ENCODE measurements at regions not wholly inside any gene's neighbourhood (a gene's known extent, or its start where the extent isn't known, plus 50 kb on each side); places are given as distances from the start of the nearest gene placed in this dataset.
"Not testable (repeated sequence)": the region's sequence is repeated elsewhere in the genome, so short reads cannot be mapped to it uniquely, and the experiment has no call there.

GRCh38 chr2:6186332-6187151 is 494.4 kb downstream of the SOX11 start:
- no peak for DNase-seq (ENCODE audit: low read depth in 2 of 2, low spot score in 1 of 2)

- no peak for DNase-seq (ENCODE audit: low read depth in 2 of 2, low spot score in 1 of 2)
Observed at GRCh38 chr2:6196449-6196848, 504.3 kb downstream of the SOX11 start.

GRCh38 chr2:6198370-6198919 is 506.3 kb downstream of the SOX11 start:
- not testable (repeated sequence) for DNase-seq (ENCODE audit: low read depth in 2 of 2, low spot score in 1 of 2)

- DNase-seq (ENCODE audit: low read depth in 2 of 2, low spot score in 1 of 2), result no peak
Observed at GRCh38 chr2:6202756-6203155, 510.6 kb downstream of the SOX11 start.

GRCh38 chr2:6203291-6203959 is 511.2 kb downstream of the SOX11 start:
- DNase-seq (ENCODE audit: low read depth in 2 of 2, low spot score in 1 of 2), result no peak

GRCh38 chr2:6206882-6207281 is 514.7 kb downstream of the SOX11 start:
- no peak for DNase-seq (ENCODE audit: low read depth in 2 of 2, low spot score in 1 of 2)

- no peak for DNase-seq (ENCODE audit: low read depth in 2 of 2, low spot score in 1 of 2)
Observed at GRCh38 chr2:6211236-6211635, 519.1 kb downstream of the SOX11 start.

- DNase-seq (ENCODE audit: low read depth in 2 of 2, low spot score in 1 of 2), result no peak
Observed at GRCh38 chr2:6212491-6212890, 520.3 kb downstream of the SOX11 start.

- DNase-seq (ENCODE audit: low read depth in 2 of 2, low spot score in 1 of 2), result no peak
Observed at GRCh38 chr2:6213056-6213780, 521.0 kb downstream of the SOX11 start.

- DNase-seq (ENCODE audit: low read depth in 2 of 2, low spot score in 1 of 2), result no peak
Observed at GRCh38 chr2:6214471-6214870, 522.3 kb downstream of the SOX11 start.

- DNase-seq (ENCODE audit: low read depth in 2 of 2, low spot score in 1 of 2), result no peak
Observed at GRCh38 chr2:6215053-6215452, 522.9 kb downstream of the SOX11 start.

GRCh38 chr2:6216234-6216633 is 524.0 kb downstream of the SOX11 start:
- no peak for DNase-seq (ENCODE audit: low read depth in 2 of 2, low spot score in 1 of 2)

GRCh38 chr2:6218926-6219325 is 526.7 kb downstream of the SOX11 start:
- DNase-seq (ENCODE audit: low read depth in 2 of 2, low spot score in 1 of 2), result no peak

GRCh38 chr2:6219906-6220305 is 527.7 kb downstream of the SOX11 start:
- no peak for DNase-seq (ENCODE audit: low read depth in 2 of 2, low spot score in 1 of 2)

- no peak for DNase-seq (ENCODE audit: low read depth in 2 of 2, low spot score in 1 of 2)
Observed at GRCh38 chr2:6222296-6222695, 530.1 kb downstream of the SOX11 start.

GRCh38 chr2:6224267-6224666 is 532.1 kb downstream of the SOX11 start:
- no peak for DNase-seq (ENCODE audit: low read depth in 2 of 2, low spot score in 1 of 2)

GRCh38 chr2:6228251-6228650 is 536.1 kb downstream of the SOX11 start:
- no peak for DNase-seq (ENCODE audit: low read depth in 2 of 2, low spot score in 1 of 2)

- DNase-seq (ENCODE audit: low read depth in 2 of 2, low spot score in 1 of 2), result no peak
Observed at GRCh38 chr2:6231166-6231565, 539.0 kb downstream of the SOX11 start.

- DNase-seq (ENCODE audit: low read depth in 2 of 2, low spot score in 1 of 2), result no peak
Observed at GRCh38 chr2:6233993-6234392, 541.8 kb downstream of the SOX11 start.

- DNase-seq (ENCODE audit: low read depth in 2 of 2, low spot score in 1 of 2), result no peak
Observed at GRCh38 chr2:6234702-6235101, 542.5 kb downstream of the SOX11 start.

- DNase-seq (ENCODE audit: low read depth in 2 of 2, low spot score in 1 of 2), result no peak
Observed at GRCh38 chr2:6236317-6236716, 544.1 kb downstream of the SOX11 start.
